ENCODE measurements at regions not wholly inside any gene's neighbourhood (a gene's known extent, or its start where the extent isn't known, plus 50 kb on each side); places are given as distances from the start of the nearest gene placed in this dataset.
A peak's percentile ranks its signal among the peaks of the same experiment; 100 is the strongest.

- DNase-seq (ENCODE audit: low read depth, low spot score) (peak; percentile 31), FAIRE-seq (peak; percentile 58)
- TF ChIP-seq EZH2 (IDR thresholded peaks at IDR 0.05; ENCODE audit: borderline replicate concordance, low read depth, low read length, severe bottlenecking) (no peak), POLR2A (IDR thresholded peaks at IDR 0.05; ENCODE audit: low read depth, low read length) (no peak), GATA2 (IDR thresholded peaks at IDR 0.05; ENCODE audit: insufficient read depth, insufficient read length, low read depth, low read length) (no peak), FOS (IDR thresholded peaks at IDR 0.05; ENCODE audit: borderline replicate concordance, insufficient read depth, low read length) (peak; percentile 84), JUN (IDR thresholded peaks at IDR 0.05; ENCODE audit: borderline replicate concordance, insufficient read depth, insufficient read length, low read depth) (peak; percentile 52), MYC (IDR thresholded peaks at IDR 0.05; ENCODE audit: low read depth, low read length) (no peak)
- TF ChIP-seq, protein P1, sequence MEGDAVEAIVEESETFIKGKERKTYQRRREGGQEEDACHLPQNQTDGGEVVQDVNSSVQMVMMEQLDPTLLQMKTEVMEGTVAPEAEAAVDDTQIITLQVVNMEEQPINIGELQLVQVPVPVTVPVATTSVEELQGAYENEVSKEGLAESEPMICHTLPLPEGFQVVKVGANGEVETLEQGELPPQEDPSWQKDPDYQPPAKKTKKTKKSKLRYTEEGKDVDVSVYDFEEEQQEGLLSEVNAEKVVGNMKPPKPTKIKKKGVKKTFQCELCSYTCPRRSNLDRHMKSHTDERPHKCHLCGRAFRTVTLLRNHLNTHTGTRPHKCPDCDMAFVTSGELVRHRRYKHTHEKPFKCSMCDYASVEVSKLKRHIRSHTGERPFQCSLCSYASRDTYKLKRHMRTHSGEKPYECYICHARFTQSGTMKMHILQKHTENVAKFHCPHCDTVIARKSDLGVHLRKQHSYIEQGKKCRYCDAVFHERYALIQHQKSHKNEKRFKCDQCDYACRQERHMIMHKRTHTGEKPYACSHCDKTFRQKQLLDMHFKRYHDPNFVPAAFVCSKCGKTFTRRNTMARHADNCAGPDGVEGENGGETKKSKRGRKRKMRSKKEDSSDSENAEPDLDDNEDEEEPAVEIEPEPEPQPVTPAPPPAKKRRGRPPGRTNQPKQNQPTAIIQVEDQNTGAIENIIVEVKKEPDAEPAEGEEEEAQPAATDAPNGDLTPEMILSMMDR (IDR thresholded peaks at IDR 0.05; ENCODE audit: extremely low read depth in 1 of 2, insufficient read depth in 1 of 2, low read depth in 1 of 2, low read length in 2 of 2): no peak
- Histone ChIP-seq H3K9ac (replicated peaks; ENCODE audit: extremely low read depth, insufficient read depth, low read length) (no peak overlapping the region), H2AFZ (ENCODE audit: low read depth, low read length) (no peak overlapping the region), H3K27me3 (ENCODE audit: control insufficient read depth in 2 of 2, insufficient read depth in 2 of 2, low read length in 2 of 2) (no peaks in the 10 kb centered on the region), H3K79me2 (ENCODE audit: control insufficient read depth, insufficient read depth, low read length) (no peaks in the 10 kb centered on the region), H3K36me3 (ENCODE audit: control insufficient read depth in 2 of 2, extremely low read depth in 1 of 2, insufficient read depth in 2 of 2, low read length in 2 of 2) (no peaks in the 10 kb centered on the region), H4K20me1 (replicated peaks; ENCODE audit: control insufficient read depth, extremely low read depth, insufficient read depth, low read length) (no peaks in the 10 kb centered on the region), H3K27ac (ENCODE audit: insufficient read depth, low read depth, low read length) (no peak overlapping the region), H3K9me3 (replicated peaks; ENCODE audit: control insufficient read depth, insufficient read depth, low read length) (no peaks in the 10 kb centered on the region), H3K4me2 (ENCODE audit: insufficient read depth, low read length) (no peak overlapping the region), H3K4me3 (replicated peaks in 1 of 3; ENCODE audit: insufficient read depth in 1 of 3, low read depth in 1 of 3, low read length in 3 of 3) (no peak overlapping the region), H3K4me1 (ENCODE audit: control insufficient read depth, extremely low read depth, insufficient read depth, low read length) (peaks cover 16% of the 10 kb centered on the region), H3K9me1 (replicated peaks; ENCODE audit: control insufficient read depth, extremely low read depth, insufficient read depth, low read length) (no peaks in the 10 kb centered on the region)
- intact Hi-C loops (cut with micrococcal nuclease) (loop anchor here (2.0 kb wide), 1 partner anchor 291 kb away; no protein-coding TSS in a partner anchor), dilution Hi-C loops (cut with MboI; ENCODE audit: extremely low pct_ligation_motif_present, low sequenced_read_pairs) (no loop called here)
- ChIA-PET POLR2A (no interaction called here), CTCF (interaction anchor here (1.0 to 2.6 kb wide), 6 partner anchors 8 to 96 kb away, joined by 3 to 23 read pairs (median 6); no protein-coding TSS in a partner anchor)
- BruUV-seq (replicated peaks): no TSS peak
Measured at GRCh38 chr9:108469654-108470053, 386.1 kb downstream of the ACTL7B start.

Data from endothelial cell of umbilical vein (primary cell).